ENCODE measurements at regions not wholly inside any gene's neighbourhood (a gene's known extent, or its start where the extent isn't known, plus 50 kb on each side); places are given as distances from the start of the nearest gene placed in this dataset.

DNA sequence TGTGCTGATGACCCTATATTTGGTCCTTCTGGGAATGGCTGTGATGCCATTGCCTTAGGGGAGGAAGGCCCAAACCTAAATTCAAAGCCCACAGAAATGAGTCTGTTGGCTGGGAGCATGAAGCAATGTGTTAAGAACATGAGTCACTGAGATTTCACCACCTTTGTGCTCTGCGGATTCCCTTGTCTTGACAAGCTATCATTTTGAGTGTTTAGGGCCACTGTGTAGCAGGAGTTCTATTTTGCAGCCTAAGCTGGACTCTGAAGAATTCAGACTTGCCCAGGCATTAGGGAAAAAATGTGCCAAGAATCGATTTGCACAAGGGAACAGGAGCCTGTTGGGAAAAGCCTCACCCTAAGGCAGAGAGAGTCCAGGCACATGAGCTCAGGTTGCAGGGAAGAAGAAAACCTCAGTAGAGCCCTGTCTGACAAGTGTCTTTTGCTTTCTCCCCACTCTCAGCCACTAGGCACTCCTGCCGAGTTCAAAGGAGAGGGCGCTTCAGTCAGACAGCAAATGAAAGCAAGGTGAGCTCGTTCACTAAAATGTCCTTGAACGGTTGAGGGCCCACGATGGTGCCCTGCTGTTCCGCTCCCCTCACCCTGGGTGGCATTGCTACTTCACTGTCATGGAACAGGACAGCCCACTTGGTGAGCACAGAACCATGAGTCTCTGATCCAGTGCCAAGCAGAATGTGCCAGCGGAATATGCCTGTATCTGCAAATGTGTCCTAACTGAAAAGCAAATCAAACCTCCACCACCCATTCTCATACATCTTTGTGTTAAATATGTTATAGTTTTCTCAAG is 93.6 kb downstream of the PRLHR start:
- no peak for TF ChIP-seq POLR2A (IDR thresholded peaks at IDR 0.05)
- TF ChIP-seq, protein P1, sequence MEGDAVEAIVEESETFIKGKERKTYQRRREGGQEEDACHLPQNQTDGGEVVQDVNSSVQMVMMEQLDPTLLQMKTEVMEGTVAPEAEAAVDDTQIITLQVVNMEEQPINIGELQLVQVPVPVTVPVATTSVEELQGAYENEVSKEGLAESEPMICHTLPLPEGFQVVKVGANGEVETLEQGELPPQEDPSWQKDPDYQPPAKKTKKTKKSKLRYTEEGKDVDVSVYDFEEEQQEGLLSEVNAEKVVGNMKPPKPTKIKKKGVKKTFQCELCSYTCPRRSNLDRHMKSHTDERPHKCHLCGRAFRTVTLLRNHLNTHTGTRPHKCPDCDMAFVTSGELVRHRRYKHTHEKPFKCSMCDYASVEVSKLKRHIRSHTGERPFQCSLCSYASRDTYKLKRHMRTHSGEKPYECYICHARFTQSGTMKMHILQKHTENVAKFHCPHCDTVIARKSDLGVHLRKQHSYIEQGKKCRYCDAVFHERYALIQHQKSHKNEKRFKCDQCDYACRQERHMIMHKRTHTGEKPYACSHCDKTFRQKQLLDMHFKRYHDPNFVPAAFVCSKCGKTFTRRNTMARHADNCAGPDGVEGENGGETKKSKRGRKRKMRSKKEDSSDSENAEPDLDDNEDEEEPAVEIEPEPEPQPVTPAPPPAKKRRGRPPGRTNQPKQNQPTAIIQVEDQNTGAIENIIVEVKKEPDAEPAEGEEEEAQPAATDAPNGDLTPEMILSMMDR (IDR thresholded peaks at IDR 0.05): no peak

Data from heart left ventricle (tissue), 13 donors.